IMR-90 (cell line): ENCODE measurements at regions not wholly inside any gene's neighbourhood (a gene's known extent, or its start where the extent isn't known, plus 50 kb on each side); places are given as distances from the start of the nearest gene placed in this dataset.

Experiments used
- ATAC-seq: fragments of 200-7000 bp; cut with Tn5 transposase; 2 replicates; pipeline ENCODE4 v1.9.1; 2020; ENCODE audit warnings: low read depth, mild to moderate bottlenecking, moderate library complexity
- BruUV-seq: library from RNA; stranded (reverse); fragments of 400-500 nt; replicated peaks from 2 replicates; lab custom pipeline; 2021; lab: Mats Ljungman, UMichigan
- CTCF ChIA-PET: fragments of 300-600 bp; formaldehyde crosslinking; extraction: SDS; loops from one replicate; lab custom pipeline; 2021; ENCODE audit warnings: antibody characterized with exemption; lab: Yijun Ruan, JAX
- POLR2A ChIA-PET: fragments of 300-600 bp; sonication (Branson Sonifier 250); formaldehyde crosslinking; loops from one replicate; lab custom pipeline; 2022; ENCODE audit warnings: antibody characterized with exemption; ENCODE audit not compliant: unreplicated experiment; lab: Charles Lee
- DNase-seq: peaks from one replicate; pipeline ENCODE4 v3.0.0; 2013
- H2AFZ ChIP-seq: replicated peaks from 2 replicates; pipeline ENCODE3; 2013; ENCODE audit warnings: low read length, mild to moderate bottlenecking; ENCODE audit not compliant: poor library complexity
- H2AK5ac ChIP-seq: 2 replicates; pipeline ENCODE4 v1.6.1; 2013; ENCODE audit warnings: low read depth, low read length, inconsistent platforms
- H2AK9ac ChIP-seq: replicated peaks from 2 replicates; pipeline ENCODE3; 2013; ENCODE audit warnings: mild to moderate bottlenecking, low read depth, low read length, moderate library complexity; ENCODE audit not compliant: poor library complexity
- H2BK120ac ChIP-seq: 2 replicates; pipeline ENCODE4 v1.6.1; 2013; ENCODE audit warnings: low read depth, low read length, inconsistent platforms
- H2BK15ac ChIP-seq: 3 replicates; pipeline ENCODE4 v1.6.1; 2013; ENCODE audit warnings: low read depth, low read length, inconsistent platforms
- H2BK20ac ChIP-seq: 2 replicates; pipeline ENCODE4 v1.6.1; 2013; ENCODE audit warnings: low read depth, mild to moderate bottlenecking, inconsistent platforms, low read length, moderate library complexity
- H2BK5ac ChIP-seq: 2 replicates; pipeline ENCODE4 v1.6.1; 2013; ENCODE audit warnings: mild to moderate bottlenecking, low read depth, low read length, inconsistent platforms; ENCODE audit not compliant: poor library complexity, severe bottlenecking
- H3K14ac ChIP-seq: replicated peaks from 2 replicates; pipeline ENCODE4 v1.6.1; 2013; ENCODE audit warnings: low read depth, low read length, inconsistent platforms
- H3K18ac ChIP-seq: 2 replicates; pipeline ENCODE4 v1.6.1; 2013; ENCODE audit warnings: low read depth, low read length, control low read depth
- H3K23ac ChIP-seq: 2 replicates; pipeline ENCODE4 v1.6.1; 2013; ENCODE audit warnings: low read depth, low read length, inconsistent platforms
- H3K27ac ChIP-seq: 2 replicates; pipeline ENCODE4 v1.5.1; 2013; ENCODE audit warnings: mild to moderate bottlenecking, control low read depth, low read length; ENCODE audit not compliant: insufficient read depth
- H3K27me3 ChIP-seq: 2 replicates; pipeline ENCODE4 v1.6.1; 2013; ENCODE audit warnings: low read length; ENCODE audit not compliant: control insufficient read depth, insufficient read depth
- H3K36me3 ChIP-seq: 2 replicates; pipeline ENCODE4 v1.6.1; 2013; ENCODE audit warnings: low read length, mixed read lengths; ENCODE audit not compliant: control insufficient read depth, insufficient read depth
- H3K4ac ChIP-seq: 2 replicates; pipeline ENCODE4 v1.6.1; 2013; ENCODE audit warnings: low read depth, low read length, inconsistent platforms
- H3K4me1 ChIP-seq: 2 replicates; pipeline ENCODE4 v1.6.1; 2013; ENCODE audit warnings: low read length, mixed read lengths; ENCODE audit not compliant: control insufficient read depth, insufficient read depth
- H3K4me2 ChIP-seq: 2 replicates; pipeline ENCODE4 v1.6.1; 2013; ENCODE audit warnings: low read depth, mild to moderate bottlenecking, control low read depth, low read length, moderate library complexity
- H3K4me3 ChIP-seq: 2 replicates; pipeline ENCODE4 v1.5.1; 2013; ENCODE audit warnings: low read depth, mild to moderate bottlenecking, control low read depth, low read length, moderate library complexity; ENCODE audit not compliant: insufficient read depth
- H3K56ac ChIP-seq: 2 replicates; pipeline ENCODE4 v1.6.1; 2013; ENCODE audit warnings: low read length, inconsistent platforms; ENCODE audit not compliant: insufficient read depth; ENCODE audit errors: extremely low read depth
- H3K79me1 ChIP-seq, 2 experiments: 2 replicates each; pipeline ENCODE4 v1.6.1; 2013; ENCODE audit warnings: low read length in 2 of 2, inconsistent platforms in 1 of 2, low read depth in 1 of 2
- H3K9ac ChIP-seq: 2 replicates; pipeline ENCODE4 v1.6.1; 2013; ENCODE audit warnings: low read depth, low read length, control low read depth
- H3K9me1 ChIP-seq: 2 replicates; pipeline ENCODE4 v1.6.1; 2013; ENCODE audit warnings: low read length, inconsistent platforms; ENCODE audit not compliant: insufficient read depth
- H3K9me3 ChIP-seq: 2 replicates; pipeline ENCODE4 v1.6.1; 2013; ENCODE audit warnings: low read length; ENCODE audit not compliant: control insufficient read depth, insufficient read depth
- H4K20me1 ChIP-seq: 2 replicates; pipeline ENCODE4 v1.6.1; 2013; ENCODE audit warnings: low read length, inconsistent platforms; ENCODE audit not compliant: insufficient read depth
- H4K5ac ChIP-seq: 2 replicates; pipeline ENCODE4 v1.6.1; 2013; ENCODE audit warnings: mild to moderate bottlenecking, low read depth, low read length, control low read depth
- H4K8ac ChIP-seq, 2 experiments: 2 replicates each; pipeline ENCODE4 v1.6.1; 2013; ENCODE audit warnings: low read depth in 2 of 2, low read length in 2 of 2, control low read depth in 1 of 2, inconsistent platforms in 1 of 2
- H4K91ac ChIP-seq: 2 replicates; pipeline ENCODE4 v1.6.1; 2013; ENCODE audit warnings: low read depth, low read length, inconsistent platforms; ENCODE audit not compliant: insufficient read depth
- BHLHE40 ChIP-seq: fragments of 150-350 bp; IDR thresholded peaks from 2 replicates; pipeline ENCODE4 v1.6.1; 2016; ENCODE audit warnings: mild to moderate bottlenecking, low read depth, low read length
- CHD1 ChIP-seq: IDR thresholded peaks from 2 replicates; pipeline ENCODE4 v1.6.1; 2012; ENCODE audit warnings: low read depth, low read length, improper control_type of control experiment
- MAFK ChIP-seq: IDR thresholded peaks from 2 replicates; pipeline ENCODE4 v1.6.1; 2012; ENCODE audit warnings: low read depth, low read length, improper control_type of control experiment
- MAZ ChIP-seq: IDR thresholded peaks from 2 replicates; pipeline ENCODE4 v1.6.1; 2012; ENCODE audit warnings: low read depth, mild to moderate bottlenecking, low read length, improper control_type of control experiment, moderate library complexity, borderline replicate concordance
- MXI1 ChIP-seq: IDR thresholded peaks from 2 replicates; pipeline ENCODE4 v1.6.1; 2012; ENCODE audit warnings: low read depth, mild to moderate bottlenecking, low read length, moderate library complexity, borderline replicate concordance
- NFE2L2 ChIP-seq: fragments of 150-350 bp; IDR thresholded peaks from 2 replicates; pipeline ENCODE4 v1.6.1; 2016; ENCODE audit warnings: low read depth, mild to moderate bottlenecking, low read length
- POLR2A ChIP-seq: IDR thresholded peaks from 2 replicates; pipeline ENCODE4 v1.6.1; 2012; ENCODE audit warnings: mild to moderate bottlenecking, low read depth, low read length
- WGBS, 2 experiments: methylation state at CpG; one replicate each; pipeline versions ENCODE4 v1.1.5 to v1.1.7; 2013; ENCODE audit warnings: missing lambda C conversion rate in 2 of 2; ENCODE audit not compliant: insufficient read length in 1 of 2; ENCODE audit errors: extremely low coverage in 2 of 2; 5-methylcytosine and 5-hydroxymethylcytosine counted together
- dilution Hi-C: fragments of 300-500 bp; cut with HindIII; formaldehyde crosslinking; loops from one replicate; pipeline ENCODE4 v1.14.3; 2018; ENCODE audit warnings: low sequenced_read_pairs; ENCODE audit not compliant: unreplicated experiment
- in situ Hi-C: fragments of 300-500 bp; cut with MboI; formaldehyde crosslinking; loops from 3 replicates; pipeline ENCODE4 v1.14.3; 2019; ENCODE audit warnings: low sequenced_read_pairs, inconsistent platforms, mixed read lengths
- intact Hi-C: fragments of 100-400 bp; cut with micrococcal nuclease; formaldehyde crosslinking; loops from 2 replicates; pipeline ENCODE4 v1.10.0; 2022

DNA sequence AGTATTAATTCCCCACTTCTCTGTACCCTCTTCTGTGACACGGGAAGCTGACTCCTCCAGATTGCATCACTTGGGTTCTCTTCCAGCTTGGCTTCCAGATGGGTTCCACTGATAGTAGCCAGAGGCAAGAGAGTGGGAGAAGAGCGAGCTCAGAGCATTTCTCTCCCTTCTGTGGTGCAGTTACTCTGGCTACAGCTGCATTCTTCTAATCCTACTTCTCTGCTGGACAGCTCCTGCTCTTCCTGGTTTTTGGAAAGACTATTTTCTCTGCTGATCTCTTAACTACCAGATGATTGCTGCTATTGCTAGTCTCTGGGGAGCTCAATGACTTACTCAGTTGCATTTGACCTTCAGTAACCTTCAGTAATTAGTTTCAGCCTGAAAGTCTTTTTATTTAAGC, 187.5 kb upstream of the MAP2 start:
- no peak overlapping the region for H2AK9ac ChIP-seq
- H2BK20ac ChIP-seq: no peak overlapping the region
- no peaks in the 10 kb centered on the region for H3K79me1 ChIP-seq
- H3K36me3 ChIP-seq: no peaks in the 10 kb centered on the region
- H3K27me3 ChIP-seq: no peaks in the 10 kb centered on the region
- H3K9me3 ChIP-seq: 0 out of 2 replicates have a peak, but pooled peaks cover 4% of the 10 kb centered on the region
- no peak overlapping the region for H3K18ac ChIP-seq
- BruUV-seq: no TSS peak
- no peak overlapping the region for H2BK120ac ChIP-seq
- dilution Hi-C loops (no loop called here), in situ Hi-C loops (no loop called here), intact Hi-C loops (no loop called here)
- ATAC-seq: no peak
- H2BK15ac ChIP-seq: no peak overlapping the region
- no peak for TF ChIP-seq MXI1
- TF ChIP-seq CHD1: no peak
- no peak for TF ChIP-seq MAZ
- TF ChIP-seq POLR2A: no peak
- no peak for TF ChIP-seq MAFK
- TF ChIP-seq BHLHE40: no peak
- TF ChIP-seq NFE2L2: no peak
- no peak overlapping the region for H3K4me3 ChIP-seq
- POLR2A ChIA-PET: no interaction called here
- no peak overlapping the region for H3K56ac ChIP-seq
- H3K4ac ChIP-seq: no peak overlapping the region
- no peak overlapping the region for H3K27ac ChIP-seq
- no peak overlapping the region for H3K23ac ChIP-seq
- CTCF ChIA-PET: no interaction called here
- no peaks in the 10 kb centered on the region for H4K20me1 ChIP-seq
- no peak overlapping the region for H2AK5ac ChIP-seq
- no peak for DNase-seq
- H4K5ac ChIP-seq: no peak overlapping the region
- no peaks in the 10 kb centered on the region for H3K9me1 ChIP-seq
- H4K91ac ChIP-seq: no peak overlapping the region
- no peak overlapping the region for H3K4me2 ChIP-seq
- H3K9ac ChIP-seq: no peak overlapping the region
- H2BK5ac ChIP-seq: no peak overlapping the region
- H3K4me1 ChIP-seq: no peaks in the 10 kb centered on the region
- no peak overlapping the region for H3K14ac ChIP-seq
- no peak overlapping the region for H4K8ac ChIP-seq
- whole genome bisulfite sequencing, 2 experiments: no CpG with 5 or more reads among the region's 2 CpGs
- H2AFZ ChIP-seq: no peak overlapping the region
